Rectal smooth muscle tissue (tissue), 1 donor: ENCODE measurements at regions not wholly inside any gene's neighbourhood (a gene's known extent, or its start where the extent isn't known, plus 50 kb on each side); places are given as distances from the start of the nearest gene placed in this dataset.

Experiments
- H3K27ac ChIP-seq: one replicate; pipeline ENCODE4 v1.7.0; 2013; ENCODE audit warnings: low read depth, low read length, inconsistent platforms
- H3K27me3 ChIP-seq: one replicate; pipeline ENCODE4 v1.7.0; 2013; ENCODE audit warnings: low read length; ENCODE audit not compliant: control insufficient read depth, insufficient read depth
- H3K36me3 ChIP-seq: one replicate; pipeline ENCODE4 v1.7.0; 2013; ENCODE audit warnings: low read length; ENCODE audit not compliant: control insufficient read depth, insufficient read depth
- H3K4me1 ChIP-seq: one replicate; pipeline ENCODE4 v1.7.0; 2013; ENCODE audit warnings: low read length; ENCODE audit not compliant: control insufficient read depth, insufficient read depth
- H3K4me3 ChIP-seq: one replicate; pipeline ENCODE4 v1.7.0; 2013; ENCODE audit warnings: low read length
- H3K9ac ChIP-seq: one replicate; pipeline ENCODE4 v1.7.0; 2013; ENCODE audit warnings: low read length

DNA sequence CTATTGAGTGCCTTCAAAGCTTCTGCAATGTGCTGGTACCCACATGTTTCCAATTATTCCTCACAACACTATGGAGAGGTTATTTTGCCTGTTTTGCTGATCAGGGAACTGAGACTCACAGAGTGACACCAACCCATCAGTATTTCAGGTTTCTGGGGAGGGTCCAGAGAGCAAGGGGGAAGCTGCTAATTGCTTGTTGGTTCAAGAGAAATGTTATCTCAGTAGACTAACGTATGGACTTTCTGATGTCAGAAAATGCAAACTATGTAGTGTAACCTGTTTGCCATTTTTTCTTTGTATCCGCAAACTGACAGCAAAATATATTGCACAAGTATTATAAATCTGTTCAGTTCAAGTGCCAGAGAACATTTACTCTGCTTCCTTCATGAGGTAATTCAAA lies 108.3 kb upstream of the MSX2 start:
- H3K4me3 ChIP-seq, result no peak overlapping the region
- H3K27me3 ChIP-seq, result no peaks in the 10 kb centered on the region
- no peaks in the 10 kb centered on the region for H3K4me1 ChIP-seq
- no peak overlapping the region for H3K27ac ChIP-seq
- H3K9ac ChIP-seq, result no peak overlapping the region
- H3K36me3 ChIP-seq, result no peaks in the 10 kb centered on the region

- H3K36me3 ChIP-seq, result no peaks in the 10 kb centered on the region
- no peaks in the 10 kb centered on the region for H3K4me1 ChIP-seq
- H3K9ac ChIP-seq, result no peak overlapping the region
- H3K27ac ChIP-seq, result no peak overlapping the region
- no peak overlapping the region for H3K4me3 ChIP-seq
- H3K27me3 ChIP-seq, result no peaks in the 10 kb centered on the region
Measured at GRCh38 chr5:174617285-174617684, 107.1 kb upstream of the MSX2 start.

- Histone ChIP-seq H3K4me1 (no peaks in the 10 kb centered on the region), H3K27ac (no peak overlapping the region), H3K4me3 (no peak overlapping the region), H3K27me3 (no peaks in the 10 kb centered on the region), H3K36me3 (no peaks in the 10 kb centered on the region), H3K9ac (no peak overlapping the region)
Measured at GRCh38 chr5:174617910-174618309, 106.5 kb upstream of the MSX2 start.

DNA sequence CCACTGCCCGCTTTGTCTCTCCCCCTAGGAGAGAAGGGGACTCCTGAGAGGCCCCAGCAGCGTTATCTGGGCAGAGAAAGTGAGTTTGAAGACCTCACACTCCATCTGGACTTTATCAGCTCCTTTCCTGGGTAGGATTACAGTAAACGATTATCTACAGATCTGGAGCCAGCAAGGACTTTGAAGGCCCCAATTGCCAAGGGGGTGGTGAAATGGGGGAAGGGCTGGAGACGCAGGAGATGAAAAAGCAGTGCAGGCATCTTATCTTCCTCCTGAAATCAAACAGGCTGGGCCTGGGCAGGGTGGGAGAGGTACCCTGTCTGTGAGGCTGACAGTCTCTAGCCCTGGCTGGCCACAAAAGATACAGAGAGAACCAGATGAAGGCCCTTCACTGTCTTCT lies 105.8 kb upstream of the MSX2 start:
- H3K4me1 ChIP-seq, result no peaks in the 10 kb centered on the region
- H3K4me3 ChIP-seq, result no peak overlapping the region
- H3K36me3 ChIP-seq, result no peaks in the 10 kb centered on the region
- H3K27ac ChIP-seq, result no peak overlapping the region
- H3K27me3 ChIP-seq, result no peaks in the 10 kb centered on the region
- H3K9ac ChIP-seq, result no peak overlapping the region

- H3K27me3 ChIP-seq, result no peaks in the 10 kb centered on the region
- H3K4me1 ChIP-seq, result no peaks in the 10 kb centered on the region
- no peak overlapping the region for H3K27ac ChIP-seq
- no peaks in the 10 kb centered on the region for H3K36me3 ChIP-seq
- no peak overlapping the region for H3K4me3 ChIP-seq
- H3K9ac ChIP-seq, result no peak overlapping the region
Measured at GRCh38 chr5:174622067-174622466, 102.3 kb upstream of the MSX2 start.

DNA sequence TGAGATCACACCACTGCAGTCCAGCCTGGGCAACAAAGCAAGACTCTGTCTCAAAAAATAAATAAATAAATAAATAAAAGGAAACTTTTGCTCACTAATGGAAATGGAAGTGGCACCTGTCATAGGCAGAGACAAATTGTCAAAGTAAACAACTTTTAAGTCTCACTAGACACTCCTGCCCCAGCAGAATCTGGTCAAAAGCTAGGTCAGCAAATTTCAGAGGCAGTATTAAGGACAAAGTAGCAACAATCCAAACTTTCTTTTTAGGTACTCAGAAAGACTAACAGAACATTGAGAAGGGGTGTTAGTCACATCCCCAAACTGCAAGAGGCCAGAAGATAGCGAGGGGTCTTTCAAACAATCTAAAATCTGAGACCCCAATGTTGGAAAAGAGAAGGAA lies 101.4 kb upstream of the MSX2 start:
- no peaks in the 10 kb centered on the region for H3K27me3 ChIP-seq
- no peaks in the 10 kb centered on the region for H3K36me3 ChIP-seq
- no peaks in the 10 kb centered on the region for H3K4me1 ChIP-seq
- no peak overlapping the region for H3K27ac ChIP-seq
- H3K9ac ChIP-seq, result no peak overlapping the region
- no peak overlapping the region for H3K4me3 ChIP-seq

- Histone ChIP-seq H3K27ac (no peak overlapping the region), H3K27me3 (no peaks in the 10 kb centered on the region), H3K4me1 (no peaks in the 10 kb centered on the region), H3K4me3 (no peak overlapping the region), H3K36me3 (no peaks in the 10 kb centered on the region), H3K9ac (no peak overlapping the region)
Measured at GRCh38 chr5:174623433-174624019, 100.9 kb upstream of the MSX2 start.

DNA sequence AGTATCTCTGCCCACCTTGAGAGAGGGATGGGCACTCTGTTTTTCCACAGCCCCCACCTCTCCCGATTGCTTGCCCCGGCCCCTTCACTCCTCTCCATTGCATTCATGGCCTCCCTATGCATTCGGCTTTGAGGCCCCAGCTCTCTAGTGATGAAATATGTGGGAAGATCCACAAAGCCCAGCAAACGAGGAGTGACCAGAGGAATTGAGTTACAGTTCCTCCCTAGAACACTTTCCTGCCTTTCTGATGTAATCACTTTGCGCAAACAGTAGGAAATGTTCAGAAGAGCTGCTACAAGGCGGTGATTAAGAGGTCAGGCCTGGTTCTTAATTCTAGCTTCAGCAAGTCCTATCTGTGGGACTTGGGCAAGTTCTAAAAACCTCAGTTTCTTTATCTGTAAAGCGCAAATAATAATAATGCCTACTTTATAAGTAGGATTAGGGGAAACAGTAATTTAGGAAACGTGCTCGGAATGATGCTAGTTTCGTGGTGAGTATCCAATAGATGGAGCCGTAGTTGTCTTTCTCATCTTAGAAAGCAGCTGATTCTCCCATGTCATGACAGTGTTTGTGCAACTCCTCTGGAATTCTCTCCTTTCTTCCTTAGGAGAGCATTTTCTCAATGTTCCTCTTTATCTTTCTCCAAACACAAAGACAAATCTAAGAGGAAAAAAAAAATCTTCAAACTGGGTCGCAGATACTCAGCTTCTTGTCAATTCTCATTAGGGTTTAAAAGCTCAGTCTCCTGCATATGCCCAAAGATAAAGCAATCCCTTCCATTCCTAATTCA lies 99.5 kb upstream of the MSX2 start:
- no peaks in the 10 kb centered on the region for H3K4me1 ChIP-seq

GRCh38 chr5:174625591-174626350 lies 98.6 kb upstream of the MSX2 start:
- Histone ChIP-seq H3K27ac (no peak overlapping the region), H3K4me1 (no peaks in the 10 kb centered on the region), H3K4me3 (no peak overlapping the region), H3K36me3 (no peaks in the 10 kb centered on the region), H3K27me3 (no peaks in the 10 kb centered on the region), H3K9ac (no peak overlapping the region)

More for the DNA sequence above, 99.5 kb upstream of the MSX2 start:
- Histone ChIP-seq H3K4me3 (no peak overlapping the region), H3K27me3 (no peaks in the 10 kb centered on the region), H3K27ac (no peak overlapping the region), H3K36me3 (no peaks in the 10 kb centered on the region), H3K9ac (no peak overlapping the region)

DNA sequence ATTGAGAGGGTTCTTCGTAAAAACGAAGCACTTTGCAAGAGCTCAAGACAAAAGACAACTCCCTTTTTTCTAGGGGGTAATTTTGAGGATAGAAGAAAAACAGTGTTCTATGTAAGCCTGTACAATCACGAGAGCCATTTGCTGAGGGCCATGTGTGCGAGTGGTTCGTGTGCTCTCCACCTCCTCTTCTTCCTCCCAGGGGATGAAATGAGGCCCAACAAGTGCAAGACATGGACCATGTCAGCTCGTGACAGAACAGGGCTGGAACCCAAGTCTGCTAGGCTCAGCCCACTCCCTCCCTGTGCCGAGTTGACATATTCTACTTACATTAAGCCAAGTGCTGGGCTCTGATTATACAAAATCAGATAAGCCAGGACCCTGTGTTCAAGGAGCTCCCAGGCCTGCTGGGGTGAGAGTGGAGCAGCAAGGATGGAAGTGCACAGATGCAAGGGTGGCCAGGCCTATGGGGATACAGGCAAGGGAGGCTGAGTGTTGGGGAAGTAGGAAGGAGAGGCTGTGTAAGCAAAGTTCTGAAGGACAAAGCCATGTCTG lies 97.9 kb upstream of the MSX2 start:
- Histone ChIP-seq H3K36me3 (no peaks in the 10 kb centered on the region), H3K4me3 (no peak overlapping the region), H3K9ac (no peak overlapping the region), H3K4me1 (no peaks in the 10 kb centered on the region), H3K27me3 (no peaks in the 10 kb centered on the region), H3K27ac (no peak overlapping the region)

DNA sequence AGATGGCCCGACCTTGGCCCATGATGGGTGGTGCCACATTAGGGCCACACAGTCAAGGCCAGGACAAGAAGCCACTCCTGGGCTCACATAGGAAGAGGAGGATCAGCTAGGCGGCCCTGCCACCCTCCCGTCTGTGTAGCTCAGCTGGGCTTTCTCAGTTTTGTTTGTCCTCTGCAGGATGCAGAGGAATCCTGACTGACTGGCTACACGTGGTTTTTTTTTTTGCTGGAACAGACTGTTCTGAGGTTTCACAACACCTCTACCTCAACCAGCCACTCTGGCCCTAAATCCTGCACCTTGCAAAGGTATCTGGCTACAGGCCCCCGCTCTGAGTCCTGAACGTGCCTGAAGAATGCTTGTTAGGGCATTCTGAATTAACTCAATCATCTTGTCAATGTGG lies 88.3 kb upstream of the MSX2 start:
- H3K27me3 ChIP-seq, result no peaks in the 10 kb centered on the region
- H3K27ac ChIP-seq, result no peak overlapping the region
- no peaks in the 10 kb centered on the region for H3K36me3 ChIP-seq
- H3K4me1 ChIP-seq, result no peaks in the 10 kb centered on the region
- H3K4me3 ChIP-seq, result no peak overlapping the region
- no peak overlapping the region for H3K9ac ChIP-seq

GRCh38 chr5:174642816-174643405 lies 81.5 kb upstream of the MSX2 start:
- Histone ChIP-seq H3K4me1 (no peaks in the 10 kb centered on the region), H3K4me3 (no peak overlapping the region), H3K9ac (no peak overlapping the region), H3K36me3 (no peaks in the 10 kb centered on the region), H3K27ac (no peak overlapping the region), H3K27me3 (no peaks in the 10 kb centered on the region)
